ENCODE measurements at regions not wholly inside any gene's neighbourhood (a gene's known extent, or its start where the extent isn't known, plus 50 kb on each side); places are given as distances from the start of the nearest gene placed in this dataset.

DNA sequence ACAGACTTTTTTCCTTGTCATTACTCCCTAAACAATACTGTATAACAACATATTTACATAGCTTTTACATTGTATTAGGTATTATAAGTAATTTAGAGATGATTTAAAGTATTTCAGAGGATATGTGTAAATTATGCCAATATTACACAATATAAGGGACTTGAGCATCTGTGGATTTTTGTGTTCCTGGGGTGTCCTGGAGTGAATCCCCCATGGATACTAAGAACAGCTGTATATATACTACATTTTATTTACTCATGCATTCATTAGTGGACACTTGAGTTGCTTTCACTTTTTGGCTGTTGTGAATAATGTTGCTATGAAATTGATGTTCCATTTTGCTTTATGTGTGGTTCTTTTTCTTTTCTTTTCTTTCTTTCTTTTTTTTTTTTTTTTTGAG lies 348.8 kb downstream of the SH3GL2 start:
- H4K91ac ChIP-seq (ENCODE audit: insufficient read length, low read depth, low read length): no peak overlapping the region
- no peak overlapping the region for H3K18ac ChIP-seq (ENCODE audit: insufficient read length, low read depth, low read length)
- no peaks in the 10 kb centered on the region for H3K79me1 ChIP-seq (ENCODE audit: insufficient read depth, low read depth, low read length, poor library complexity, severe bottlenecking)
- peaks cover 12% of the 10 kb centered on the region; the same call in 1 of the 2 replicates for H3K4me1 ChIP-seq (ENCODE audit: insufficient read depth, low read length)
- no peaks in the 10 kb centered on the region for H3K27me3 Mint-ChIP-seq (ENCODE audit: low read depth)
- H3K14ac ChIP-seq (ENCODE audit: insufficient read depth, low read length): no peak overlapping the region
- no peak for DNase-seq
- no peak overlapping the region for H3K4me2 ChIP-seq (ENCODE audit: insufficient read depth, insufficient read length, low read length)
- no peak overlapping the region for H2BK15ac ChIP-seq (ENCODE audit: low read depth, low read length)
- H3K79me2 ChIP-seq (ENCODE audit: insufficient read depth, low read length): no peaks in the 10 kb centered on the region
- H3K9me3 Mint-ChIP-seq: peaks cover 0 to 2% of the 10 kb centered on the region in 2 experiments; a peak in 1 of 5 replicates
- no peak overlapping the region for H3K4ac ChIP-seq (ENCODE audit: low read depth, low read length)
- H2BK20ac ChIP-seq (ENCODE audit: low read depth, low read length, poor library complexity, severe bottlenecking): no peak overlapping the region
- H3K9ac ChIP-seq (ENCODE audit: extremely low read depth, insufficient read length, low read length): no peak overlapping the region
- no peaks in the 10 kb centered on the region for H3K27me3 ChIP-seq (ENCODE audit: insufficient read depth, low read length)
- peaks cover 32% of the 10 kb centered on the region in 2 experiments for H3K4me1 Mint-ChIP-seq
- TF ChIP-seq, protein P1, sequence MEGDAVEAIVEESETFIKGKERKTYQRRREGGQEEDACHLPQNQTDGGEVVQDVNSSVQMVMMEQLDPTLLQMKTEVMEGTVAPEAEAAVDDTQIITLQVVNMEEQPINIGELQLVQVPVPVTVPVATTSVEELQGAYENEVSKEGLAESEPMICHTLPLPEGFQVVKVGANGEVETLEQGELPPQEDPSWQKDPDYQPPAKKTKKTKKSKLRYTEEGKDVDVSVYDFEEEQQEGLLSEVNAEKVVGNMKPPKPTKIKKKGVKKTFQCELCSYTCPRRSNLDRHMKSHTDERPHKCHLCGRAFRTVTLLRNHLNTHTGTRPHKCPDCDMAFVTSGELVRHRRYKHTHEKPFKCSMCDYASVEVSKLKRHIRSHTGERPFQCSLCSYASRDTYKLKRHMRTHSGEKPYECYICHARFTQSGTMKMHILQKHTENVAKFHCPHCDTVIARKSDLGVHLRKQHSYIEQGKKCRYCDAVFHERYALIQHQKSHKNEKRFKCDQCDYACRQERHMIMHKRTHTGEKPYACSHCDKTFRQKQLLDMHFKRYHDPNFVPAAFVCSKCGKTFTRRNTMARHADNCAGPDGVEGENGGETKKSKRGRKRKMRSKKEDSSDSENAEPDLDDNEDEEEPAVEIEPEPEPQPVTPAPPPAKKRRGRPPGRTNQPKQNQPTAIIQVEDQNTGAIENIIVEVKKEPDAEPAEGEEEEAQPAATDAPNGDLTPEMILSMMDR (conservative IDR thresholded peaks at IDR 0.05): no peak
- no peak overlapping the region for H3K27ac ChIP-seq (ENCODE audit: insufficient read length, low read depth, low read length)
- no peak overlapping the region for H3K56ac ChIP-seq (ENCODE audit: insufficient read length, low read depth, low read length)
- no peak overlapping the region for H4K5ac ChIP-seq (ENCODE audit: insufficient read length, low read depth, low read length)
- no peak overlapping the region for H2BK12ac ChIP-seq (ENCODE audit: insufficient read length, low read depth, low read length)
- no peak overlapping the region for H3K23ac ChIP-seq (ENCODE audit: insufficient read length, low read depth, low read length)
- H3K23me2 ChIP-seq (ENCODE audit: insufficient read length, low read depth, low read length, poor library complexity, severe bottlenecking): no peaks in the 10 kb centered on the region
- no peak overlapping the region for H2BK120ac ChIP-seq (ENCODE audit: low read depth, low read length, poor library complexity, severe bottlenecking)
- no peak overlapping the region for H2BK5ac ChIP-seq (ENCODE audit: insufficient read length, low read length)
- no peaks in the 10 kb centered on the region for H3K36me3 Mint-ChIP-seq (ENCODE audit: insufficient read depth in 1 of 3, low read depth in 3 of 3)
- H2AK5ac ChIP-seq (ENCODE audit: insufficient read length, low read length): no peak overlapping the region
- H3K9me3 ChIP-seq (ENCODE audit: control insufficient read depth, low read depth, low read length): no peaks in the 10 kb centered on the region
- H3K4me3 Mint-ChIP-seq: no peak overlapping the region
- no peaks in the 10 kb centered on the region for H4K20me1 ChIP-seq (ENCODE audit: control insufficient read depth, insufficient read depth, insufficient read length)
- H3T11ph ChIP-seq (ENCODE audit: low read length): no peak overlapping the region
- H2AFZ ChIP-seq (ENCODE audit: low read length): no peak overlapping the region
- no peak overlapping the region for H3K27ac Mint-ChIP-seq
- no peak overlapping the region for H4K8ac ChIP-seq (replicated peaks; ENCODE audit: insufficient read length, low read depth, low read length)
